GM12878 (cell line): ENCODE measurements at regions not wholly inside any gene's neighbourhood (a gene's known extent, or its start where the extent isn't known, plus 50 kb on each side); places are given as distances from the start of the nearest gene placed in this dataset.

Experiments
- ATAC-seq: fragments of 200-7000 bp; cut with Tn5 transposase; 3 replicates; pipeline ENCODE4 v1.9.1; 2020; ENCODE audit warnings: mild to moderate bottlenecking, moderate library complexity
- BruUV-seq: library from RNA; stranded (reverse); fragments of 400-500 nt; replicated peaks from 2 replicates; lab custom pipeline; 2021; lab: Mats Ljungman, UMichigan
- CTCF ChIA-PET: fragments of 300-600 bp; sonication (Branson Sonifier 250); formaldehyde crosslinking; extraction: SDS; loops from one replicate; lab custom pipeline; 2021; ENCODE audit warnings: inconsistent platforms; lab: Yijun Ruan, JAX
- POLR2A ChIA-PET: fragments of 350-600 bp; formaldehyde crosslinking; extraction: SDS; loops from one replicate; lab custom pipeline; 2021; ENCODE audit warnings: inconsistent platforms; lab: Charles Lee
- RAD21 ChIA-PET: fragments of 300-600 bp; sonication (Branson Sonifier 250); formaldehyde crosslinking; loops from one replicate; lab custom pipeline; 2023; ENCODE audit warnings: antibody characterized with exemption; ENCODE audit not compliant: unreplicated experiment; lab: Charles Lee
- SMC1A ChIA-PET: fragments of 300-600 bp; sonication (Branson Sonifier 250); formaldehyde crosslinking; loops from one replicate; lab custom pipeline; 2023; ENCODE audit not compliant: unreplicated experiment, uncharacterized antibody; lab: Charles Lee
- DNase-seq: peaks from one replicate; pipeline ENCODE4 v3.0.0-alpha.2; 2011; ENCODE audit warnings: low read depth, low spot score
- FAIRE-seq: peaks from 3 replicates; lab custom pipeline; 2011; peaks lifted over from hg19 to GRCh38; lab: Jason Lieb, UNC
- H2AFZ ChIP-seq: 2 replicates; pipeline ENCODE4 v1.6.0; 2011; ENCODE audit warnings: low read depth, low read length, control low read depth; ENCODE audit not compliant: control insufficient read depth
- H3K27ac ChIP-seq: 2 replicates; pipeline ENCODE4 v1.5.1; 2011; ENCODE audit warnings: control low read depth; ENCODE audit not compliant: control insufficient read depth, insufficient read depth
- H3K27me3 ChIP-seq, 2 experiments: replicated peaks in 1 of 2; 2 replicates each; pipeline versions ENCODE4 v1.6.0 to v1.6.1; 2011; ENCODE audit warnings: low read length in 1 of 2; ENCODE audit not compliant: control insufficient read depth in 2 of 2, insufficient read depth in 2 of 2
- H3K36me3 ChIP-seq, 2 experiments: 2 replicates each; pipeline ENCODE4 v1.5.1; 2011; ENCODE audit warnings: low read length in 1 of 2; ENCODE audit not compliant: control insufficient read depth in 2 of 2, insufficient read depth in 2 of 2
- H3K4me1 ChIP-seq: 2 replicates; pipeline ENCODE4 v1.6.1; 2011; ENCODE audit warnings: mild to moderate bottlenecking, low read length, moderate library complexity, mixed read lengths; ENCODE audit not compliant: control insufficient read depth, insufficient read depth
- H3K4me2 ChIP-seq: 2 replicates; pipeline ENCODE4 v1.6.0; 2011; ENCODE audit warnings: control low read depth; ENCODE audit not compliant: control insufficient read depth, insufficient read depth
- H3K4me3 ChIP-seq: fragments of 200-600 bp; sonication (generic); 2 replicates; pipeline ENCODE4 v1.5.1; 2016
- H3K79me2 ChIP-seq: 2 replicates; pipeline ENCODE4 v1.6.0; 2011; ENCODE audit warnings: low read length; ENCODE audit not compliant: control insufficient read depth, insufficient read depth
- H3K9ac ChIP-seq: 2 replicates; pipeline ENCODE4 v1.8.0; 2011; ENCODE audit warnings: low read length, control low read depth, mixed read lengths; ENCODE audit not compliant: control insufficient read depth, insufficient read depth
- H3K9me3 ChIP-seq: replicated peaks from 3 replicates; pipeline ENCODE4 v1.5.1; 2011; ENCODE audit warnings: mild to moderate bottlenecking, low read length; ENCODE audit not compliant: control insufficient read depth, insufficient read depth
- H4K20me1 ChIP-seq: 2 replicates; pipeline ENCODE4 v1.6.0; 2011; ENCODE audit not compliant: control insufficient read depth, insufficient read depth
- HDAC2 ChIP-seq: fragments of 200-600 bp; sonication (generic); IDR thresholded peaks from 2 replicates; pipeline ENCODE4 v1.6.1; 2017
- HDAC6 ChIP-seq: fragments of 200-600 bp; sonication (generic); IDR thresholded peaks from one replicate; pipeline ENCODE4 v1.8.0; 2017; ENCODE audit warnings: antibody characterized with exemption; ENCODE audit not compliant: unreplicated experiment
- JUND ChIP-seq: IDR thresholded peaks from 2 replicates; pipeline ENCODE4 v1.6.1; 2012; ENCODE audit warnings: low read depth, mild to moderate bottlenecking, low read length, improper control_type of control experiment, moderate library complexity
- PAX8 ChIP-seq: fragments of 450-650 bp; IDR thresholded peaks from 2 replicates; pipeline ENCODE4 v1.6.1; 2017; ENCODE audit warnings: mild to moderate bottlenecking, moderate library complexity
- PML ChIP-seq: IDR thresholded peaks from 2 replicates; pipeline ENCODE4 v1.6.1; 2012; ENCODE audit warnings: low read length, inconsistent platforms
- POLR2A ChIP-seq: IDR thresholded peaks from 2 replicates; pipeline ENCODE4 v1.6.1; 2011; ENCODE audit warnings: low read depth, mild to moderate bottlenecking, low read length
- RFX5 ChIP-seq: IDR thresholded peaks from 2 replicates; pipeline ENCODE4 v1.6.1; 2011; ENCODE audit warnings: low read depth, low read length, improper control_type of control experiment
- SMAD5 ChIP-seq: IDR thresholded peaks from 2 replicates; pipeline ENCODE4 v1.6.1; 2016; ENCODE audit warnings: antibody characterized with exemption, low read depth
- SREBF1 ChIP-seq: IDR thresholded peaks from 2 replicates; pipeline ENCODE4 v1.6.1; 2012; ENCODE audit warnings: mild to moderate bottlenecking, low read length
- ZNF687 ChIP-seq: fragments of 450-650 bp; IDR thresholded peaks from 2 replicates; pipeline ENCODE4 v1.6.1; 2017; ENCODE audit warnings: mild to moderate bottlenecking, moderate library complexity
- WGBS: methylation state at CpG from one replicate; pipeline ENCODE4 v1.1.6; 2016; ENCODE audit warnings: low lambda C conversion rate; ENCODE audit not compliant: insufficient replicate concordance, insufficient coverage; ENCODE audit errors: missing lambda C conversion rate; 5-methylcytosine and 5-hydroxymethylcytosine counted together
- in situ Hi-C: fragments of 300-500 bp; cut with MboI; formaldehyde crosslinking; loops from 9 replicates; pipeline ENCODE4 v1.14.3; 2018; ENCODE audit warnings: mixed read lengths
- intact Hi-C: fragments of 100-400 bp; cut with micrococcal nuclease; formaldehyde crosslinking; loops from one replicate; pipeline ENCODE4 v1.14.2; 2022; ENCODE audit not compliant: unreplicated experiment
- TF ChIP-seq, protein P1 (sequence below): fragments of 450-650 bp; IDR thresholded peaks from 2 replicates; pipeline ENCODE4 v1.6.1; 2016; ENCODE audit warnings: mild to moderate bottlenecking

- no peaks in the 10 kb centered on the region for H3K9me3 ChIP-seq
- H2AFZ ChIP-seq, result no peak overlapping the region
- no peak overlapping the region for H3K4me2 ChIP-seq
- POLR2A ChIA-PET, result no interaction called here
- DNase-seq (no peak), ATAC-seq (no peak), FAIRE-seq (no peak)
- RAD21 ChIA-PET, result no interaction called here
- intact Hi-C loops, result no loop called here
- H3K4me3 ChIP-seq, result no peak overlapping the region
- H3K27me3 ChIP-seq, result no peaks in the 10 kb centered on the region
- H4K20me1 ChIP-seq, result no peaks in the 10 kb centered on the region
- no peaks in the 10 kb centered on the region for H3K36me3 ChIP-seq
- CTCF ChIA-PET, result interaction anchor here (0.9 kb wide), 1 partner anchor 11 kb away, joined by 3 read pairs; no protein-coding TSS in a partner anchor
- H3K9ac ChIP-seq, result no peak overlapping the region
- no TSS peak for BruUV-seq
- H3K79me2 ChIP-seq, result no peaks in the 10 kb centered on the region
- 38% methylated on average over 2 of the region's 2 CpGs for WGBS
- TF ChIP-seq RFX5, result no peak
- no peak for TF ChIP-seq HDAC2
- TF ChIP-seq HDAC6, result no peak
- no peak for TF ChIP-seq SREBF1
- TF ChIP-seq POLR2A, result no peak
- no peak for TF ChIP-seq PML
- no peak for TF ChIP-seq PAX8
- no peak for TF ChIP-seq JUND
- TF ChIP-seq, protein P1, sequence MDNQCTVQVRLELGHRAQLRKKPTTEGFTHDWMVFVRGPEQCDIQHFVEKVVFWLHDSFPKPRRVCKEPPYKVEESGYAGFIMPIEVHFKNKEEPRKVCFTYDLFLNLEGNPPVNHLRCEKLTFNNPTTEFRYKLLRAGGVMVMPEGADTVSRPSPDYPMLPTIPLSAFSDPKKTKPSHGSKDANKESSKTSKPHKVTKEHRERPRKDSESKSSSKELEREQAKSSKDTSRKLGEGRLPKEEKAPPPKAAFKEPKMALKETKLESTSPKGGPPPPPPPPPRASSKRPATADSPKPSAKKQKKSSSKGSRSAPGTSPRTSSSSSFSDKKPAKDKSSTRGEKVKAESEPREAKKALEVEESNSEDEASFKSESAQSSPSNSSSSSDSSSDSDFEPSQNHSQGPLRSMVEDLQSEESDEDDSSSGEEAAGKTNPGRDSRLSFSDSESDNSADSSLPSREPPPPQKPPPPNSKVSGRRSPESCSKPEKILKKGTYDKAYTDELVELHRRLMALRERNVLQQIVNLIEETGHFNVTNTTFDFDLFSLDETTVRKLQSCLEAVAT, result no peak
- TF ChIP-seq SMAD5, result no peak
- TF ChIP-seq ZNF687, result no peak
- in situ Hi-C loops, result no loop called here
- H3K27ac ChIP-seq, result no peak overlapping the region
- H3K4me1 ChIP-seq, result no peaks in the 10 kb centered on the region
- SMC1A ChIA-PET, result interaction anchor here (1.3 to 3.4 kb wide), 3 partner anchors 9 to 94 kb away, joined by 3 to 14 read pairs (median 3); no protein-coding TSS in a partner anchor
These were observed 406.2 kb upstream of the CWC22 start for GRCh38 chr2:180413336-180413735.
